KMS-11 (cell line): ENCODE measurements at regions not wholly inside any gene's neighbourhood (a gene's known extent, or its start where the extent isn't known, plus 50 kb on each side); places are given as distances from the start of the nearest gene placed in this dataset.

ENCODE experiments used
- H2AFZ ChIP-seq: fragments of 200-600 bp; sonication (generic); 2 replicates; pipeline ENCODE4 v1.6.1; 2016; ENCODE audit warnings: antibody characterized with exemption, mixed run types, low read depth
- H3K27ac ChIP-seq: fragments of 200-600 bp; sonication (generic); 2 replicates; pipeline ENCODE4 v1.6.1; 2016; ENCODE audit warnings: mild to moderate bottlenecking, mixed run types
- H3K27me3 ChIP-seq: fragments of 200-600 bp; sonication (generic); 2 replicates; pipeline ENCODE4 v1.6.1; 2017; ENCODE audit warnings: mild to moderate bottlenecking, low read depth, mixed run types, moderate library complexity; ENCODE audit not compliant: insufficient read depth
- H3K36me3 ChIP-seq: fragments of 200-600 bp; sonication (generic); 2 replicates; pipeline ENCODE4 v1.6.1; 2017; ENCODE audit warnings: mild to moderate bottlenecking, mixed run types; ENCODE audit not compliant: insufficient read depth
- H3K4me1 ChIP-seq: fragments of 200-600 bp; sonication (generic); 2 replicates; pipeline ENCODE4 v1.6.1; 2016; ENCODE audit warnings: mild to moderate bottlenecking, low read depth, mixed run types; ENCODE audit not compliant: poor library complexity, severe bottlenecking
- H3K4me2 ChIP-seq: fragments of 200-600 bp; sonication (generic); 2 replicates; pipeline ENCODE4 v1.7.0; 2016; ENCODE audit warnings: mild to moderate bottlenecking, mixed run types
- H3K4me3 ChIP-seq: fragments of 200-600 bp; sonication (generic); IDR thresholded peaks from 2 replicates; pipeline ENCODE4 v1.6.1; 2017; ENCODE audit warnings: low read depth, low read length, mixed read lengths; ENCODE audit not compliant: insufficient read depth
- H3K79me2 ChIP-seq: fragments of 200-600 bp; sonication (generic); 2 replicates; pipeline ENCODE4 v1.6.1; 2016; ENCODE audit warnings: low read depth, mixed run types; ENCODE audit not compliant: insufficient read depth
- H3K9ac ChIP-seq: fragments of 200-600 bp; sonication (generic); 2 replicates; pipeline ENCODE4 v1.6.1; 2016; ENCODE audit warnings: mild to moderate bottlenecking, mixed run types
- H4K20me1 ChIP-seq: fragments of 200-600 bp; sonication (generic); 2 replicates; pipeline ENCODE4 v1.6.1; 2016; ENCODE audit warnings: mild to moderate bottlenecking, mixed run types; ENCODE audit not compliant: insufficient read depth
- CTCF ChIP-seq: fragments of 200-600 bp; sonication (generic); conservative IDR thresholded peaks from 2 replicates; pipeline ENCODE4 v1.6.1; 2017; ENCODE audit warnings: low read depth, mild to moderate bottlenecking, antibody characterized with exemption, low read length, moderate library complexity, mixed read lengths

- Histone ChIP-seq H3K27ac (no peak overlapping the region), H3K79me2 (no peaks in the 10 kb centered on the region), H3K4me2 (no peak overlapping the region), H4K20me1 (no peaks in the 10 kb centered on the region), H2AFZ (no peak overlapping the region), H3K36me3 (no peaks in the 10 kb centered on the region), H3K9ac (no peak overlapping the region), H3K4me1 (no peaks in the 10 kb centered on the region), H3K4me3 (no peak overlapping the region), H3K27me3 (no peaks in the 10 kb centered on the region)
- no peak for TF ChIP-seq CTCF
Observed at GRCh38 chr10:21314906-21315644, 210.4 kb downstream of the SKIDA1 start.

GRCh38 chr10:21314111-21314626, 211.3 kb downstream of the SKIDA1 start:
- Histone ChIP-seq H3K79me2 (no peaks in the 10 kb centered on the region), H3K4me1 (no peaks in the 10 kb centered on the region), H3K27me3 (no peaks in the 10 kb centered on the region), H3K9ac (no peak overlapping the region), H3K4me2 (no peak overlapping the region), H2AFZ (no peak overlapping the region), H3K36me3 (no peaks in the 10 kb centered on the region), H4K20me1 (no peaks in the 10 kb centered on the region), H3K27ac (no peak overlapping the region), H3K4me3 (no peak overlapping the region)
- TF ChIP-seq CTCF, result no peak

- Histone ChIP-seq H3K4me1 (no peaks in the 10 kb centered on the region), H4K20me1 (no peaks in the 10 kb centered on the region), H3K27ac (no peak overlapping the region), H3K4me2 (no peak overlapping the region), H3K27me3 (no peaks in the 10 kb centered on the region), H2AFZ (no peak overlapping the region), H3K79me2 (no peaks in the 10 kb centered on the region), H3K9ac (no peak overlapping the region), H3K36me3 (no peaks in the 10 kb centered on the region), H3K4me3 (no peak overlapping the region)
- no peak for TF ChIP-seq CTCF
Observed at GRCh38 chr10:21313691-21314090, 211.8 kb downstream of the SKIDA1 start.

GRCh38 chr10:21311426-21311825, 214.1 kb downstream of the SKIDA1 start:
- no peak overlapping the region for H3K4me2 ChIP-seq
- no peak for TF ChIP-seq CTCF
- H2AFZ ChIP-seq, result no peak overlapping the region
- H3K4me1 ChIP-seq, result no peaks in the 10 kb centered on the region
- H3K79me2 ChIP-seq, result no peaks in the 10 kb centered on the region
- H3K4me3 ChIP-seq, result no peak overlapping the region
- no peak overlapping the region for H3K27ac ChIP-seq
- H4K20me1 ChIP-seq, result no peaks in the 10 kb centered on the region
- no peak overlapping the region for H3K9ac ChIP-seq
- no peaks in the 10 kb centered on the region for H3K27me3 ChIP-seq
- no peaks in the 10 kb centered on the region for H3K36me3 ChIP-seq
